ENCODE measurements at regions not wholly inside any gene's neighbourhood (a gene's known extent, or its start where the extent isn't known, plus 50 kb on each side); places are given as distances from the start of the nearest gene placed in this dataset.

DNA sequence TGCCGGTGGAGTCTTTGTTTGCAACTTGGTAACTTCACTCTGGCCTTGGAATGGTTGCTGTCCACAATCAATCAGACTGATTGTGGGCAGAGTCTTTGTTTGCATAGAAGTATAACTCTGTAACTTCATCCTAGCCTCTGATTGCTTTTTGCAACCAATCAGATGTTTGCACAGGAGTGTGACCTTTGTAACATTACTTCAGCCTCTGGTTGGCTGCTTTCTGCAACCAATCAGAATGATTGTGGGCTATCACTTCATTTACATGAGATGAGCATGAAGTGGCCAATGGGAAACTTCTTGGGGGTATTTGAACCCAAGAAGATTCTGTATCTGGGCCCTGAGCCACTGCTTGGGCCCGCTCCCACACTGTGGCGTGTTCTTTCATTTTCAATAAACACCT, 79.6 kb upstream of the CLDN5 start:
- TF ChIP-seq CTCF (IDR thresholded peaks at IDR 0.05; ENCODE audit: low read depth, low read length), result no peak
- TF ChIP-seq POLR2A (IDR thresholded peaks at IDR 0.05; ENCODE audit: extremely low read depth, insufficient read length), result no peak
- no peak for TF ChIP-seq MYC (IDR thresholded peaks at IDR 0.05; ENCODE audit: low read depth, low read length)

Measured in NB4 (cell line).